Loucy (cell line): ENCODE measurements at regions not wholly inside any gene's neighbourhood (a gene's known extent, or its start where the extent isn't known, plus 50 kb on each side); places are given as distances from the start of the nearest gene placed in this dataset.

ENCODE experiments used
- CTCF ChIP-seq: fragments of 200-600 bp; sonication (generic); conservative IDR thresholded peaks from 2 replicates; pipeline ENCODE4 v1.5.1; 2014; ENCODE audit warnings: mild to moderate bottlenecking, antibody characterized with exemption, low read length
- EZH2phosphoT487 ChIP-seq: fragments of 200-600 bp; IDR thresholded peaks from 2 replicates; pipeline ENCODE4 v1.6.1; 2018; ENCODE audit warnings: antibody characterized with exemption, mild to moderate bottlenecking, moderate library complexity, borderline replicate concordance

- TF ChIP-seq CTCF: no peak
- no peak for TF ChIP-seq EZH2phosphoT487
Measured at GRCh38 chr12:58491306-58491705, 429.0 kb downstream of the LRIG3 start.
